HG03460 (cell line): ENCODE measurements at regions not wholly inside any gene's neighbourhood (a gene's known extent, or its start where the extent isn't known, plus 50 kb on each side); places are given as distances from the start of the nearest gene placed in this dataset.
"Not testable (repeated sequence)": the region's sequence is repeated elsewhere in the genome, so short reads cannot be mapped to it uniquely, and the experiment has no call there.

Source experiments
- ATAC-seq: cut with Tn5 transposase; IDR thresholded peaks from one replicate; pipeline ENCODE4 v1.9.1; 2021; ENCODE audit not compliant: unreplicated experiment

GRCh38 chr4:130703211-130703935 lies 1607.4 kb downstream of the C4orf33 start:
- no peak for ATAC-seq

- ATAC-seq: no peak
Measured at GRCh38 chr4:130705023-130705422, 1609.1 kb downstream of the C4orf33 start.

GRCh38 chr4:130712038-130712437 lies 1616.1 kb downstream of the C4orf33 start:
- no peak for ATAC-seq

GRCh38 chr4:130714006-130714405 lies 1618.1 kb downstream of the C4orf33 start:
- no peak for ATAC-seq

GRCh38 chr4:130722361-130722760 lies 1626.4 kb downstream of the C4orf33 start:
- no peak for ATAC-seq

- ATAC-seq: no peak
Measured at GRCh38 chr4:130736436-130737185, 1640.7 kb downstream of the C4orf33 start.

- no peak for ATAC-seq
Measured at GRCh38 chr4:130738233-130738632, 1642.3 kb downstream of the C4orf33 start.

GRCh38 chr4:130747842-130748241 lies 1651.9 kb downstream of the C4orf33 start:
- ATAC-seq: no peak

GRCh38 chr4:130753926-130754325 lies 1658.0 kb downstream of the C4orf33 start:
- no peak for ATAC-seq

DNA sequence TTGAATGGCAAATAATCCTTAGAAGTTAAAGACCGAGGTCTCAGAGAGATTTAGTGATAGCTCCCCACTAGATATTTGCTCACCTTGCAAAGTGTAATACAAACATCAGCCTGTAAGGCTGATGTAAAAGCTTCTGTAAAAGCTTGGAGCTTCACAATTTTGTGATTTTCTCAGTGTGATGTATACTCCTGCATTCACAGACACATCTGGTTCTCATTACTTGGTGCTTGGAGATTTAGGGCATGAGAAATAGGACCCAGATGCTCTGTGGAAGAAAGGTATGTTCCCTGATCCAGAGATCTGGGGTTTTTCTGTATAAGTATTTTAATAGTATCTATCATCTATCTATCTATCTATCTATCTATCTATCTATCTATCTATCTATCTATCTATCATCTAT lies 1664.3 kb downstream of the C4orf33 start:
- ATAC-seq: no peak

- not testable (repeated sequence) for ATAC-seq
Measured at GRCh38 chr4:130767384-130767783, 1671.4 kb downstream of the C4orf33 start.

- not testable (repeated sequence) for ATAC-seq
Measured at GRCh38 chr4:130772966-130773365, 1677.0 kb downstream of the C4orf33 start.

GRCh38 chr4:130808492-130808891 lies 1712.5 kb downstream of the C4orf33 start:
- ATAC-seq: no peak

DNA sequence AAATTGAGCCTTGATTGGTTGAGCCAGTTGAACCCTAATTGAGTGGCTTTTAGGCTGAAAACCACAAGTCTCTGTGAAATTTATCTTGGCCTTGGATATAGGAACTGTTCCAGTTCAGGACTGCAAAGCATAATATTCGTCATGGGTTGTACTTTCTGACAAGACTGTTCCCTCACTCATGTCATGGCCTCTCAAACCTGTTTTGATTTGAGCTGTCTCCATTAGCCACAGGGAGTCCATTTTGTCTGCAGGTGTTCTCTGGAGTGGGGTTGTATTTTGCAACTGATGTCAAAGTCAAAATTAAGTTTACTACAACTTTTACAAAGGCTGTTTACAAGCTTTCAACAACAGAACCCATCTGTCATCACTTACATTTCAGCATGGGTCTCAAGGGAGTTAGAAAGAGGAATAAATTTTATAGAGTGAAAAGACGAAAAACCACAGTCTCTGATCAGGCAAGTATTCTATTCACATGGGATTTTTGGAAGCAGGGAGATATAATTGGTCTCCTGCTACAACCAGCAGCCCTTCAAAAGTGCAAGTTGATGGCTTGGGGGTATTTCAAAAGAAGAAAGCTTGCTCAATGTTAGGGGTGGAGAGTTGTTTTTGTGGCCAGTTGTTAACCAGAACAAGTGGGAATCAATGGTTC lies 1716.3 kb downstream of the C4orf33 start:
- no peak for ATAC-seq

- no peak for ATAC-seq
Measured at GRCh38 chr4:130814896-130815295, 1718.9 kb downstream of the C4orf33 start.

- ATAC-seq: no peak
Measured at GRCh38 chr4:130820448-130820847, 1724.5 kb downstream of the C4orf33 start.

DNA sequence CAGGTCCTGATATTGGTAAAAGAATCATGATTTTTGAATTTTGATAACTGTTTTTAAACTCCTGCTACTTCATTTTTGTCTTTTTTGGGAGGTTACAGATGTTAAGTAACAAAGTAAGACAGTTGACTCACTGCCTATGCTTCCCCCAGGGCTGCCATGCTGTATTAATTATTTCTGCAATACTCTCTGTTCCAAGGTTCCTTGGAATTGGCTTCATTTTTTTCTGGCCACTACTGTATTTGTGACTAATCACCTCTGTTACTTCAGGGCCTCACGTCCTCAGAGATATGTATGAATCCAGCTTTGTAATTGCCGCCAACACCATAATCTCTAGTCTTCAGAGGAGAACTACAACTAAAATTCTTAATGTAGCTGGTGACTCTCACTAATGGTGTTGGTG lies 1729.3 kb downstream of the C4orf33 start:
- no peak for ATAC-seq

DNA sequence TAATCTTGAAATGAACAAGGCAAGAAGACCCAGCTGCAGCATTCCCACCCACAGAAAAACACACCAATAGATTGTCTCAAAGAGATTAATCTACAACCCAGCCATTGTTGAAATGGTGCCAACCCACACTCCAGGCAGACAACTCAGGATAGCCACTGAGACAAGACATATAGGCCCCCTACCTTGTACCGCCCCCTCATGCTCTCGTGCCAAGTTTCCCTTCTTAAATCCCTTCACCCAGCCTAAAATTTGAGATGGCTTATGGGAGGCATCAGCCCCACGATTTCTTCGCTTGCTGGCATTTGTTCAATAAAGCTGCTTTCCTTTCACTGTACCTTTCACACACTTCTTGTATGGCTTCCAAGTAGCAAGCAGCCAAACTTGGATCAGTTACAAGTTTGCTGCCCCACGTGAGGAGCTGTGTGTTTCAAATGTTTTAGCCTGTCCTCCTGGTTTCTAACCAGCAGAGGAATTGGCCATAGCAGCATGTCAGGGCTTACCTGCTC lies 1754.1 kb downstream of the C4orf33 start:
- no peak for ATAC-seq

- no peak for ATAC-seq
Measured at GRCh38 chr4:130851107-130851506, 1755.2 kb downstream of the C4orf33 start.

GRCh38 chr4:130851932-130852331 lies 1756.0 kb downstream of the C4orf33 start:
- no peak for ATAC-seq

DNA sequence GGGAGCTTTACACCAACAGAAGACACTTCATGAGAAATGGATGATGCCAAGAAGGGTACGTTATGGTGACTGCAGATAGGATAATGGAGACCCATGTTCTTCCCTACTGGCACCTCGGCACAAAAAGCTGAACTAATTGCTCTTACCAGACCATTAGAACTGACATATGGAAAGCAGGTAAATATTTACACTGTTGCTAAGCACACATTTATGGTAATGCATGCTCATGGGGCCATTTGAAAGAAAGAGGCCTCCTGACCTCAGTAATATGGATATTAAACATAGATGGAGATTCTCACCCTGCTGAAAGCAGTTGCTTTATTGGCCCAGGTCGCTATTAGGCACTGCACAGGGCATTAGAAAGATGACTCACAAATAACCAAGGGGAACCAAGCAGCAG lies 1759.6 kb downstream of the C4orf33 start:
- ATAC-seq: no peak

DNA sequence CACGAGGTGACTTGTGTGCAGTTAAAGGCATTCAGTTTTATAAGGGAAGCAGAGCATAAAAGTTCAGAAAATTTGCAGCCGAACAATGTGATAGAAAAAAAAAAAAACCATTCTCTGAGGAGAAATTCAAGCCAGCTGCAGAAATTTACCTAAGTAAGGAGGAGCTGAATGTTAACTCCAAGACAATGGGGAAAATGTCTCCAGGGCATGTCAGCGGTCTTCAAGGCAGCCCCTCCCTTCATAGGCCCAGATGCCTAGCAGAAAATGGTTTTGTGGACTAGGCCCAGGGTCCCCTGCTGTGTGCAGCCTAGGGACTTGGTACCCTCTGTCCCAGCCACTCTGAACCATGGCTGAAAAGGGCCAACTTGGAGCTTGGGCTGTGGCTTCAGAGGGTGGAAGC lies 1764.0 kb downstream of the C4orf33 start:
- no peak for ATAC-seq
